PC-3 (cell line): ENCODE measurements at regions not wholly inside any gene's neighbourhood (a gene's known extent, or its start where the extent isn't known, plus 50 kb on each side); places are given as distances from the start of the nearest gene placed in this dataset.

Experiments used
- ATAC-seq: fragments of 200-7000 bp; cut with Tn5 transposase; 2 replicates; pipeline ENCODE4 v1.9.1; 2020; ENCODE audit warnings: mild to moderate bottlenecking, moderate library complexity
- BruUV-seq: library from RNA; stranded (reverse); fragments of 400-500 nt; replicated peaks from 2 replicates; lab custom pipeline; 2021; lab: Mats Ljungman, UMichigan
- CTCF ChIA-PET: fragments of 300-600 bp; sonication (Branson Sonifier 250); formaldehyde crosslinking; loops from one replicate; lab custom pipeline; 2022; ENCODE audit warnings: antibody characterized with exemption; lab: Charles Lee
- POLR2A ChIA-PET: fragments of 300-600 bp; sonication (Branson Sonifier 250); formaldehyde crosslinking; loops from one replicate; lab custom pipeline; 2022; ENCODE audit warnings: antibody characterized with exemption; ENCODE audit not compliant: unreplicated experiment; lab: Charles Lee
- DNase-seq: peaks from one replicate; pipeline ENCODE4 v3.0.0-alpha.2; 2015
- H2AFZ ChIP-seq: fragments of 300-600 bp; sonication (generic); 2 replicates; pipeline ENCODE4 v1.6.0; 2016; ENCODE audit warnings: antibody characterized with exemption, low read length
- H3F3A ChIP-seq: fragments of 300-600 bp; sonication (generic); one replicate; pipeline ENCODE4 v1.6.0; 2017; ENCODE audit warnings: antibody characterized with exemption, low read length, control low read depth, mild to moderate bottlenecking; ENCODE audit not compliant: unreplicated experiment
- H3K27ac ChIP-seq: fragments of 300-600 bp; sonication (generic); 2 replicates; pipeline ENCODE4 v1.5.1; 2016; ENCODE audit warnings: mild to moderate bottlenecking, low read length
- H3K27me3 ChIP-seq: fragments of 300-600 bp; sonication (generic); 2 replicates; pipeline ENCODE4 v1.6.1; 2016; ENCODE audit warnings: low read length, mixed read lengths
- H3K36me3 ChIP-seq: fragments of 300-600 bp; sonication (generic); 2 replicates; pipeline ENCODE4 v1.6.1; 2016; ENCODE audit warnings: low read depth, mixed run types, low read length, mixed read lengths
- H3K4me1 ChIP-seq: fragments of 300-600 bp; sonication (generic); 2 replicates; pipeline ENCODE4 v1.5.1; 2016; ENCODE audit warnings: low read length; ENCODE audit not compliant: insufficient read depth
- H3K4me2 ChIP-seq: fragments of 300-600 bp; sonication (generic); 2 replicates; pipeline ENCODE4 v1.6.0; 2016; ENCODE audit warnings: low read length
- H3K4me3 ChIP-seq: fragments of 300-600 bp; sonication (generic); 2 replicates; pipeline ENCODE4 v1.5.1; 2016; ENCODE audit warnings: mild to moderate bottlenecking, low read length, mixed read lengths
- H3K79me2 ChIP-seq: fragments of 300-600 bp; sonication (generic); 2 replicates; pipeline ENCODE4 v1.6.1; 2017; ENCODE audit warnings: low read length, mixed read lengths
- H3K9ac ChIP-seq: fragments of 300-600 bp; sonication (generic); 2 replicates; pipeline ENCODE4 v1.6.0; 2016; ENCODE audit warnings: mild to moderate bottlenecking, low read length
- H3K9me2 ChIP-seq: fragments of 300-600 bp; sonication (generic); replicated peaks from 2 replicates; pipeline ENCODE4 v1.6.1; 2016; ENCODE audit warnings: mixed run types, low read length, mixed read lengths
- H3K9me3 ChIP-seq: fragments of 300-600 bp; sonication (generic); 2 replicates; pipeline ENCODE4 v1.6.1; 2016; ENCODE audit warnings: low read length, mixed read lengths
- H4K20me1 ChIP-seq: fragments of 300-600 bp; sonication (generic); 2 replicates; pipeline ENCODE4 v1.6.1; 2016; ENCODE audit warnings: low read length, mixed read lengths
- CTCF ChIP-seq: fragments of 300-600 bp; sonication (generic); conservative IDR thresholded peaks from 2 replicates; pipeline ENCODE4 v1.5.1; 2017; ENCODE audit warnings: antibody characterized with exemption, low read depth, mild to moderate bottlenecking, low read length
- EZH2 ChIP-seq: fragments of 300-600 bp; sonication (generic); IDR thresholded peaks from one replicate; pipeline ENCODE4 v1.6.1; 2017; ENCODE audit warnings: antibody characterized with exemption, mild to moderate bottlenecking, low read length; ENCODE audit not compliant: unreplicated experiment
- EZH2phosphoT487 ChIP-seq: fragments of 300-600 bp; sonication (generic); IDR thresholded peaks from 2 replicates; pipeline ENCODE4 v1.6.1; 2018; ENCODE audit warnings: mild to moderate bottlenecking, antibody characterized with exemption, low read length, borderline replicate concordance
- intact Hi-C: fragments of 100-400 bp; cut with micrococcal nuclease; formaldehyde crosslinking; loops from 2 replicates; pipeline ENCODE4 v1.9.0; 2023

GRCh38 chr16:25488435-25488834 is 203.3 kb upstream of the HS3ST4 start:
- Histone ChIP-seq H3K27ac (no peak overlapping the region), H2AFZ (no peak overlapping the region), H3K79me2 (no peaks in the 10 kb centered on the region), H3K4me2 (no peak overlapping the region), H3K9me3 (no peaks in the 10 kb centered on the region), H3K4me3 (no peak overlapping the region), H4K20me1 (no peaks in the 10 kb centered on the region), H3K4me1 (no peaks in the 10 kb centered on the region), H3K9me2 (no peaks in the 10 kb centered on the region), H3K27me3 (no peaks in the 10 kb centered on the region), H3K9ac (no peak overlapping the region), H3F3A (no peaks in the 10 kb centered on the region), H3K36me3 (no peaks in the 10 kb centered on the region)
- BruUV-seq, result no TSS peak
- ChIA-PET POLR2A (no interaction called here), CTCF (no interaction called here)
- no peak for TF ChIP-seq EZH2
- no peak for TF ChIP-seq CTCF
- TF ChIP-seq EZH2phosphoT487, result no peak
- intact Hi-C loops, result no loop called here
- DNase-seq, result no peak
- ATAC-seq, result no peak

- no peak overlapping the region for H3K4me3 ChIP-seq
- no peak overlapping the region for H3K4me2 ChIP-seq
- ATAC-seq (no peak), DNase-seq (no peak)
- H3K27me3 ChIP-seq, result no peaks in the 10 kb centered on the region
- no peak for TF ChIP-seq CTCF
- no peak for TF ChIP-seq EZH2
- TF ChIP-seq EZH2phosphoT487, result no peak
- POLR2A ChIA-PET, result no interaction called here
- no peaks in the 10 kb centered on the region for H3K4me1 ChIP-seq
- CTCF ChIA-PET, result no interaction called here
- H2AFZ ChIP-seq, result no peak overlapping the region
- H3K9me2 ChIP-seq, result no peaks in the 10 kb centered on the region
- no peaks in the 10 kb centered on the region for H4K20me1 ChIP-seq
- H3K9me3 ChIP-seq, result no peaks in the 10 kb centered on the region
- H3K27ac ChIP-seq, result no peak overlapping the region
- H3K9ac ChIP-seq, result no peak overlapping the region
- no peaks in the 10 kb centered on the region for H3K36me3 ChIP-seq
- no peaks in the 10 kb centered on the region for H3K79me2 ChIP-seq
- no TSS peak for BruUV-seq
- intact Hi-C loops, result no loop called here
- H3F3A ChIP-seq, result no peaks in the 10 kb centered on the region
Measured at GRCh38 chr16:25487888-25488287, 203.9 kb upstream of the HS3ST4 start.

GRCh38 chr16:25481636-25482035 is 210.1 kb upstream of the HS3ST4 start:
- DNase-seq, result peak; percentile 2
- Histone ChIP-seq H3K9ac (no peak overlapping the region), H2AFZ (no peak overlapping the region), H3K9me2 (no peaks in the 10 kb centered on the region), H3K9me3 (no peaks in the 10 kb centered on the region), H3K4me1 (no peaks in the 10 kb centered on the region), H3K79me2 (no peaks in the 10 kb centered on the region), H3K4me2 (no peak overlapping the region), H3K27me3 (no peaks in the 10 kb centered on the region), H3K36me3 (no peaks in the 10 kb centered on the region), H3F3A (no peaks in the 10 kb centered on the region), H3K27ac (no peak overlapping the region), H4K20me1 (no peaks in the 10 kb centered on the region), H3K4me3 (no peak overlapping the region)
- no peak for TF ChIP-seq EZH2phosphoT487
- no peak for TF ChIP-seq CTCF
- no peak for TF ChIP-seq EZH2
- no peak for ATAC-seq
- no TSS peak for BruUV-seq
- ChIA-PET POLR2A (no interaction called here), CTCF (no interaction called here)
- intact Hi-C loops, result no loop called here
